HAP-1 (cell line): ENCODE measurements at regions not wholly inside any gene's neighbourhood (a gene's known extent, or its start where the extent isn't known, plus 50 kb on each side); places are given as distances from the start of the nearest gene placed in this dataset.

ENCODE experiments used
- DNase-seq, 2 experiments: peaks; one replicate each; pipeline ENCODE4 v3.0.0-alpha.2; 2016 to 2020; ENCODE audit warnings: low spot score in 2 of 2
- H3K27me3 ChIP-seq: fragments of 250-450 bp; sonication (Bioruptor Pico); 2 replicates; pipeline ENCODE4 v1.5.1; 2020; ENCODE audit warnings: low read depth, mild to moderate bottlenecking, moderate library complexity
- H3K36me3 ChIP-seq: fragments of 250-450 bp; sonication (Bioruptor Pico); replicated peaks from 2 replicates; pipeline ENCODE4 v1.5.1; 2020; ENCODE audit warnings: mild to moderate bottlenecking
- H3K4me1 ChIP-seq: fragments of 250-450 bp; sonication (Bioruptor Pico); 2 replicates; pipeline ENCODE4 v1.5.1; 2020; ENCODE audit warnings: mild to moderate bottlenecking
- H3K4me3 ChIP-seq: fragments of 250-450 bp; sonication (Bioruptor Pico); 2 replicates; pipeline ENCODE4 v1.5.1; 2020; ENCODE audit warnings: mild to moderate bottlenecking, moderate library complexity
- H3K9me3 ChIP-seq: fragments of 250-450 bp; sonication (Bioruptor Pico); 2 replicates; pipeline ENCODE4 v1.5.1; 2020; ENCODE audit warnings: mild to moderate bottlenecking, moderate library complexity
- in situ Hi-C: fragments of 300-500 bp; cut with MboI; formaldehyde crosslinking; loops from 3 replicates; pipeline ENCODE4 v1.14.3; 2020; ENCODE audit warnings: low sequenced_read_pairs, inconsistent platforms, mixed read lengths

DNA sequence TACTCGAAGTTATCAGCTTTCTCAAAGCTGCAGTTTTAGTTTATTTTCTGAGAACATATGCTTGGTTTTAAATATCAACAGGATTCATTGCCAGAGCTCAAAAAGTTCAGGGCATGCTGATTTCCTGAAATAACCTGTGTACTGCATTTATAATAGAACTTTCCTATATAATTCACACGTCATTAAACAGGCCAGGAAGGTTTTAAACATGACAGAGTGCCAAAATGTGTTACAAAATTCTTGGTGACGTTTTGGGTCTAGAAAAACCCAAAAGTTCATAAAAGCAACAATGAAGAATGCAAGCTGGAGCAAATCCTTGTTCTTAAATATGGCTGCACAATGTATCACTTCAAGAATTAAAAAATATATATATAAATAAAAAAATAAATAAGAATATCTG, 1139.1 kb downstream of the CDH11 start:
- in situ Hi-C loops, result no loop called here
- no peak overlapping the region for H3K4me3 ChIP-seq
- no peak for DNase-seq
- no peaks in the 10 kb centered on the region for H3K36me3 ChIP-seq
- H3K9me3 ChIP-seq, result no peaks in the 10 kb centered on the region
- peaks cover 24% of the 10 kb centered on the region for H3K4me1 ChIP-seq
- no peaks in the 10 kb centered on the region for H3K27me3 ChIP-seq

DNA sequence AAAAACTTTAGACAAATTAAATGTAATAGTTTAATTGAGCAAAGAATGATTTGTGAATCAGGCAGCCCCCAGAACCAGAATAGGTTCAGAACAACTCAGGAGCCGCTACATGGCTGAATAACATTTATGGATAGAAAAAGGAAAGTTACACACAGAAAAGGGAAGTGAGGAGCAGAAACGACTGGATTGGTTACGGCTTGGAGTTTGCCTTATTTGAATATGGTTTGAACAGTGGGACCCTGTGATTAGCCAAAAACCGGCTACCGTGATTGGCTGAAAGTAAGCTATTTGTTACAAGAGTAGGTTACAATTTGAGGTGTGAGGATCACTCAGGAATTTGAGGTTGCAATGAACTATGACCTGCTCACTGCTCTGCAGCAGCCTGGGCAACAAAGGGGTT, 1139.8 kb downstream of the CDH11 start:
- no peak overlapping the region for H3K4me3 ChIP-seq
- no peaks in the 10 kb centered on the region for H3K36me3 ChIP-seq
- in situ Hi-C loops, result no loop called here
- H3K4me1 ChIP-seq, result peaks cover 24% of the 10 kb centered on the region
- DNase-seq, result peak; percentile 53 to 62
- H3K27me3 ChIP-seq, result no peaks in the 10 kb centered on the region
- no peaks in the 10 kb centered on the region for H3K9me3 ChIP-seq

DNA sequence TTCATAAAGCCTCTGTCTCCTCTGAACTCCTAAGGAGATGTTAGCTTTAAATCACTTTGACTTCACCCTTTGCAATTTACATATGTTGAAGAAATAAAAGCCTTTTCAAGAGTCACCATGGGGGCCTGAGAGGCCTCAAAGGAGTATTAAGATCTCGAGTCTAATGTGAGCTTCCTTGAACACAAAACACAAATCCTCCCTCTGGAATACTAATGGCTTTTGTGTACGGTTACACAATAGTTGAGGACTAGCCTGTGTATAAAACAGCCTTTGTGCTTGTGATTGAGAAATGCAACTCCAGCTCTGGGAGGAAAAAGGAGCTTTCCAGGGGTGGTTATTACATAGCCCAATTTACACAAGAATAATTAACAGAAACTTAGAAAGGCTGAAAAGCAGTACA, 1140.2 kb downstream of the CDH11 start:
- Histone ChIP-seq H3K4me1 (peaks cover 24% of the 10 kb centered on the region), H3K9me3 (no peaks in the 10 kb centered on the region), H3K27me3 (no peaks in the 10 kb centered on the region), H3K4me3 (no peak overlapping the region), H3K36me3 (no peaks in the 10 kb centered on the region)
- DNase-seq, result peak; percentile 64 to 97
- in situ Hi-C loops, result no loop called here

DNA sequence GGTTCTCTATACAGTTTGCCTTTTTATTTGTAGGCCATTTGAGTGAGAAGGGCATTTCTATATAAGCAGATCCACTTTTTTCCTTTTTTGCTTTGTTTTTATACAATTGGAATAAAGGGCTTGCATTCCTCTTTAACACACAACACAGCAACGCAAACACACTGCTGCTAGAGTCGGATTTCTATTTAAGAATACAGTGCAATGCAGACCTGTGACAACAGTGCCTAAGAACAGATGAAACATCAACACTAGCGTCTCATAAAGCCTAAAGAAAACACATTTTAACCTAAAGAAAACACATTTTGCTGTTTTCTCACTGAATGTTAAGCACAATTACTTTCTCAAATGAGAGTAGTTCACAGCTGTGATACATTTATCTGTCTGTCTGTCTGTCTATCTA, 1141.1 kb downstream of the CDH11 start:
- Histone ChIP-seq H3K9me3 (no peaks in the 10 kb centered on the region), H3K4me3 (no peak overlapping the region), H3K27me3 (no peaks in the 10 kb centered on the region), H3K36me3 (no peaks in the 10 kb centered on the region), H3K4me1 (peaks cover 24% of the 10 kb centered on the region)
- DNase-seq, result peak; percentile 15 to 28
- in situ Hi-C loops, result no loop called here

DNA sequence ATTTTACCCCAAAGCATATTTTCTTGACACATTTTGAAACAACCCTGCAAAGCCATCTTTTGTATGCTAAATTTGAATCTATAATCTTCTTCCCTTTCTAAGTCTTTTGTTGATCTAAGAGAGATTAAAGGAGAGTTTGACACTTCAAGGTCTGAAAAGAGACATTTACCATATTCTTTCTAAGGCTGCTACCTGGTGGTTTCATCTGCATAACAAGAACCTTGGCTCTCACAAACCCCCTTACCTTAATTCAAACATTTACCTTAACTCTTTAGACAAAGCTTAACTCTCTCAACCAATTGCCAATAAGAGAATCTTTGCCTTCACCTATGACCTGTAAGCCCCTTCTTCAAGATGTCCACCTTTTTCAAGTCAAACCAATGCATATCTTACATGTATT, 1143.6 kb downstream of the CDH11 start:
- H3K27me3 ChIP-seq, result no peaks in the 10 kb centered on the region
- H3K4me3 ChIP-seq, result no peak overlapping the region
- no peaks in the 10 kb centered on the region for H3K9me3 ChIP-seq
- H3K4me1 ChIP-seq, result peaks cover 24% of the 10 kb centered on the region
- H3K36me3 ChIP-seq, result no peaks in the 10 kb centered on the region
- no peak for DNase-seq
- in situ Hi-C loops, result no loop called here

DNA sequence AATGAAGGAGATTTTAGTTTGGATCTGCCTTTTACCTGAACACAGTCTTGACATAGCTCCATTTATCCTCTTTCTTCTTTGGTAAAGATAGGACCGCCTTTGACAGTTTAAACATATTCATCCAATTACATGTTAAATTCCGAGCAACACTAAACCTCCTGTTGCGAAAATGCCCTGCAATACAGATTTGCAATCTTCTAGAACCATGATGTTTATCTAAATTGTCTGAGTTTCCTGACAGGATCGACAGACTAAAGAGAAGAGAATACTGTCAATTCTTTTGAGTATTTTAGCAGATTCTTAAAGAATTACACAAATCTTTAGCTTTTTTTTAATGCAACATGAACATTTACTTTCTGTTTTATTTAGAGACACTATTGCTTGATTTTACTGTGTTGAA, 1145.5 kb downstream of the CDH11 start:
- Histone ChIP-seq H3K4me1 (peaks cover 18% of the 10 kb centered on the region), H3K27me3 (no peaks in the 10 kb centered on the region), H3K9me3 (no peaks in the 10 kb centered on the region), H3K4me3 (no peak overlapping the region), H3K36me3 (no peaks in the 10 kb centered on the region)
- DNase-seq, result no peak
- in situ Hi-C loops, result no loop called here

DNA sequence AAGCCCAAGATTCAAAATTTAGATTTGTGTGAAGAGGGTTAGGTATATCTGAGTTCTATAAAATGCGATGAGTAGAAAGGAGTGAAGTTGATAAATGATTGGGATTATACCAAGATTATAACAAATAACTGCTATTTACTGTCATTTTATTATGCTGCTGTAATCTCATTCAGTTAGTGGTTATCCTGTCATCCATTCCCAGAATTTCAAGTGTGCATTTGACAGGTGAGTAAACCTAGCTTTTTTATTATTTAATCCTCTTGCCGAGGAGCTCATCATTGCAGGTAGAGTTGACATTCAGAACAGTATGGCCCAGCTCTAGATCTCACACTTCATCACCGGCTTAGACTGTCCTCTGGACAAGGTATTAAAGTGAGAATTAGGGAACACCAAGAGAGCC, 1146.2 kb downstream of the CDH11 start:
- Histone ChIP-seq H3K36me3 (no peaks in the 10 kb centered on the region), H3K27me3 (no peaks in the 10 kb centered on the region), H3K4me3 (no peak overlapping the region), H3K4me1 (peaks cover 11% of the 10 kb centered on the region), H3K9me3 (no peaks in the 10 kb centered on the region)
- in situ Hi-C loops, result no loop called here
- DNase-seq, result no peak

DNA sequence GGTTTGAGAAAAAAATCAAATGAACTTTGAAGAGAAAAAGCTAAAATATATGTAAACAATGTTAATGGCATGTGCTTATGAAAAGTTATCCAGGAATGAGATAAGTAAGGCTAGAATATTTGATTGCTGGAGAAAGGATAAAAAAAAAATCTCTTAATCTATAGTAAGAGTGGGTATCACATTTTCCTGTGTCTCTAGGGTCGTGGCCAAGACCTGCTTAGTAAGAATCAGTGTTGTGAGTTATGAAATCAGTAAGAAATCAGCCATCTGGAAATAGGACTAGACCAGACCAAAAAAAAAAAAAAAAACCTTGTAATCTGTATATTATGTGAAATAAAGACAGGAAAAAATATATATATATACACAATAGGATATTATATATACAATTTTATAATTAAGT, 1153.9 kb downstream of the CDH11 start:
- DNase-seq, result no peak
- H3K4me1 ChIP-seq, result no peaks in the 10 kb centered on the region
- H3K36me3 ChIP-seq, result no peaks in the 10 kb centered on the region
- no peak overlapping the region for H3K4me3 ChIP-seq
- no peaks in the 10 kb centered on the region for H3K9me3 ChIP-seq
- H3K27me3 ChIP-seq, result no peaks in the 10 kb centered on the region
- in situ Hi-C loops, result no loop called here

DNA sequence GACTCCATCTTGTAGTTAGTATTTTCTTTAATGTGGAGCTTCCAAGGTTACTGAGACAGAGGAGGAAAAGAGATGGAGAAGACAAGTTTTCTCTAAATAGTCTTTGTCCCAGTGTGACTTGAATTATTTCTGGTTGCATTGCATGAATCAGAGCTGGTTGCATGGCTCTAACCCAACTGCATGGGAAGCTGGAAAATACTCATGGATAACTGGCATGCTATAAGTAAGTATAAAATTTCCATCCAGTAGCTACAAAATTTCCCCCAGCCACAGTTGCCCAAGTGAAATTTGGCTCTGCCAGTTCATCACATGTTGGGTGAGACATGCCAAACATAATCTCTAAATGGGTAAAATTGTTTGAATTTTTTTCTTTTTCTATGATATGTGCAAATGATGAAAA, 1161.5 kb downstream of the CDH11 start:
- Histone ChIP-seq H3K4me1 (no peaks in the 10 kb centered on the region), H3K9me3 (no peaks in the 10 kb centered on the region), H3K4me3 (no peak overlapping the region), H3K27me3 (no peaks in the 10 kb centered on the region), H3K36me3 (no peaks in the 10 kb centered on the region)
- no peak for DNase-seq
- in situ Hi-C loops, result no loop called here

DNA sequence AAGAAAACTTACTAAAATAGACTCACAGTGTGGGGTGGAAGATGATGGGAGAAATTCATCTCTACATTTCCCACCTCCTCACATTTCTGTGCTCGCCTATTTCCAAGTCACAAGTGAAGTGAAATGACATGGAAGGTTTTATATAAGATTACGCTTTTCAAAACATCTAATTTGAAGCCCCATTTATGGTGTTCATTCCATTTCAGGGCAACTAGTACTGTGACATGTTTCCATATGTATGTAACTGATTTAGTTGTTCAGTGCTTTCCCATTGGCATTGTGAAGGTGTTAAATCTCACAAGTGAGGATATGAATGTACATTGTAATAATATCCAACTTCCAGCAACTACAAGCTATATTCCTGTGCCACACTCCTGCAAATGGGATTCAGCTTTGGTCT, 1174.8 kb downstream of the CDH11 start:
- Histone ChIP-seq H3K4me1 (no peaks in the 10 kb centered on the region), H3K9me3 (no peaks in the 10 kb centered on the region), H3K36me3 (no peaks in the 10 kb centered on the region), H3K27me3 (no peaks in the 10 kb centered on the region), H3K4me3 (no peak overlapping the region)
- DNase-seq, result no peak
- in situ Hi-C loops, result no loop called here

DNA sequence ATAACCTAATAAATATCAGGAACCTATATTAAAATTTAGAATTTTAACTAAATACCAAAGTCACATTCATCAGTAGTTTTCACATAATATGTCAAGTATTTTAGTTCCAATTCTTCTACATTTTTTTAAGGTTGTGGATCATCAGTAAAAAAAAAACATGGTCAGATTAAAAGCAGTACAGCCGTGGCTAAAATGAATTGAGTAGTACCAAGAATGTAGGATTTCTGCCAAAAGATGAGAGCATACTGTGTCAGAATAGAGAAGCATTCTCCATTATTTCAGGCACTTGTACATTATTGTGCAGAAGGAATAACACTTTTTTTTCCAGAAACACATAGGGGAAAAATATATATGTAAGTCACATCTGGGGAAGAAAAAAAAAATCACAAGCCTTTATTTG, 1176.1 kb downstream of the CDH11 start:
- DNase-seq, result no peak
- in situ Hi-C loops, result no loop called here
- no peaks in the 10 kb centered on the region for H3K9me3 ChIP-seq
- no peaks in the 10 kb centered on the region for H3K4me1 ChIP-seq
- H3K4me3 ChIP-seq, result no peak overlapping the region
- H3K36me3 ChIP-seq, result no peaks in the 10 kb centered on the region
- no peaks in the 10 kb centered on the region for H3K27me3 ChIP-seq

DNA sequence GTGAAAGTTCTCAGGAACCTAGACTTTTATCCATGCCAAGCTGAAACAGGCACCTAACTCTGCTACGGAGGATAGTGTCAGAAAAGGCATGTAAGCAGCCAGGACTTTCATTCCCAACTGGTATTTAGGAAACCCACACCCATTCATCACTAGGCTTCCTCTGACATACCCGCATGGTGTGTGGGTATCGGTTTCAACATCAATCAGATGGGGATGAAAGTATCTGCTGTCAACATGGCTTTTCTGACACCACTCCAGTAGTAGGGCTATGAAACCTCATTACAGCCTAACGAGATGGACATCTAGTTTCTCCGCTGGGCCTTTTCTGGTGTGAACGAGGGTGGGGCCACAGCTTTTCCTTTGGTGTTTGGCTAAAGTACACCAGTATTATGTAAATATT, 1178.3 kb downstream of the CDH11 start:
- in situ Hi-C loops, result no loop called here
- DNase-seq, result no peak
- Histone ChIP-seq H3K9me3 (no peaks in the 10 kb centered on the region), H3K4me1 (no peaks in the 10 kb centered on the region), H3K27me3 (no peaks in the 10 kb centered on the region), H3K36me3 (no peaks in the 10 kb centered on the region), H3K4me3 (no peak overlapping the region)

DNA sequence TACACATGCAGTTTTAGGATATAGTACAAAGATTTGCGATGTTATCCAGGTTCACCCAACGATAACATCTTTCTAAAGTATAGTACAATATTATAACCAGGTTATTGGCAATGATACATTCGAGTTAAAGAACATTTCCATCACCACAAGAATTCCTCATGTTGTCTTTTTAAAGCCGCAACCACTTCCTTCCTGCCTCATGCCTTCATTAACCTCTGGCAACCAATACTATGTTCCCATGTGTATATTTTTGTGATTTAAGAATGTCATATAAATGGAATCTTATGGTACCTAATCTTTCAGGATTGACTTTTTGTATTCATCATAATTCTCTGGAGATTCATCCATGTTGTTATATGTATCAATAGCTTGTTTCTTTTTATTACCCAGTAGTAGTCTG, 1183.2 kb downstream of the CDH11 start:
- Histone ChIP-seq H3K36me3 (no peaks in the 10 kb centered on the region), H3K4me3 (no peak overlapping the region), H3K4me1 (no peaks in the 10 kb centered on the region), H3K27me3 (no peaks in the 10 kb centered on the region), H3K9me3 (no peaks in the 10 kb centered on the region)
- no peak for DNase-seq
- in situ Hi-C loops, result no loop called here

DNA sequence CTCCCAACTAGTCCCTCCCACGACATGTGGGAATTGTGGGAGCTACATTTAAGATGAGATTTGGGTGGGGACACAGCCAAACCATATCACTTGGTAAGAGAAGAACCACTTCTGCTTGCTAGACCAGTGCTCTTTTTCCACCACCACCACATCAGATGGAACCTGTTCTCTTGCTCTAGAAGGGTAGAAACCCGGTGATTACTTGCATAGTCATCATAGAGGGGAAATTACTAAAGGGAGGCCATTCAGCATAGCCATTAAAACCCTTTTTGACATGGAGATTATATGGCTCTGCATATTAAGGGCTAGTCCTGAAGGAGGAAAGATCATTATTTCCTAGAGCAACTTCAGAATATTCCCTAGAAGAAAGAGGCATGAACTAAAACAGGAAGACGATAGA, 1188.0 kb downstream of the CDH11 start:
- in situ Hi-C loops, result no loop called here
- Histone ChIP-seq H3K36me3 (no peaks in the 10 kb centered on the region), H3K4me3 (no peak overlapping the region), H3K27me3 (no peaks in the 10 kb centered on the region), H3K4me1 (no peaks in the 10 kb centered on the region), H3K9me3 (no peaks in the 10 kb centered on the region)
- DNase-seq, result no peak

DNA sequence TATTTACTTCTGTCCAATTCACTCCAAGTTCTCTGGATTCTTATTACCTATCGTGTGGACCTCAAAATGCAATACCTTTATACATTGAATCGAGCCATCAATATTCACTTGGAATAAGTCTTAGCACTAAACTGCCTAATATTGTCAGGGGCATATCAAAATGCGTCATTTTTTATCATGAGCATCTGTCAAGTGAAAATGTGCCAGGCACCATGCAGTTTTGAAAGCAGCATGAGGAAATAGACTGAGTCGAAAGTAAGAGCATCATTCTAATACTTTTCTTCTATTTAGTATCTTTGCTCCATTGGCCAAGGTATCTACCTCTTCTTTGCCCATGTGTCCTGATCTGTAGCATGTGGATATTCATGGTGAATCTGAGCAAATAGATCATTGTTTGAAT, 1193.4 kb downstream of the CDH11 start:
- no peaks in the 10 kb centered on the region for H3K36me3 ChIP-seq
- DNase-seq, result no peak
- H3K4me1 ChIP-seq, result no peaks in the 10 kb centered on the region
- in situ Hi-C loops, result no loop called here
- H3K4me3 ChIP-seq, result no peak overlapping the region
- no peaks in the 10 kb centered on the region for H3K9me3 ChIP-seq
- no peaks in the 10 kb centered on the region for H3K27me3 ChIP-seq
